ENCODE measurements at regions not wholly inside any gene's neighbourhood (a gene's known extent, or its start where the extent isn't known, plus 50 kb on each side); places are given as distances from the start of the nearest gene placed in this dataset.

GRCh38 chr14:40674502-40674901 lies 932.2 kb upstream of the LRFN5 start:
- Histone ChIP-seq H2AFZ (ENCODE audit: low read length) (no peak overlapping the region), H3K18ac (ENCODE audit: insufficient read length, low read depth, low read length) (no peak overlapping the region), H3K23ac (ENCODE audit: insufficient read length, low read depth, low read length) (no peak overlapping the region), H3K27me3 (ENCODE audit: insufficient read depth, low read length) (no peaks in the 10 kb centered on the region), H4K20me1 (ENCODE audit: control insufficient read depth, insufficient read depth, insufficient read length) (no peaks in the 10 kb centered on the region), H3K79me2 (ENCODE audit: insufficient read depth, low read length) (no peaks in the 10 kb centered on the region), H3K27ac (ENCODE audit: insufficient read length, low read depth, low read length) (no peak overlapping the region), H2BK5ac (ENCODE audit: insufficient read length, low read length) (no peak overlapping the region), H2BK15ac (ENCODE audit: low read depth, low read length) (no peak overlapping the region), H3K9me3 (ENCODE audit: control insufficient read depth, low read depth, low read length) (no peaks in the 10 kb centered on the region), H3K4me1 (ENCODE audit: insufficient read depth, low read length) (no peaks in the 10 kb centered on the region), H3K4me2 (ENCODE audit: insufficient read depth, insufficient read length, low read length) (no peak overlapping the region), H4K91ac (ENCODE audit: insufficient read length, low read depth, low read length) (no peak overlapping the region), H3K14ac (ENCODE audit: insufficient read depth, low read length) (no peak overlapping the region), H2BK12ac (ENCODE audit: insufficient read length, low read depth, low read length) (no peak overlapping the region), H4K5ac (ENCODE audit: insufficient read length, low read depth, low read length) (no peak overlapping the region), H3K79me1 (ENCODE audit: insufficient read depth, low read depth, low read length, poor library complexity, severe bottlenecking) (no peaks in the 10 kb centered on the region), H3K56ac (ENCODE audit: insufficient read length, low read depth, low read length) (no peak overlapping the region), H2AK5ac (ENCODE audit: insufficient read length, low read length) (no peak overlapping the region), H3T11ph (ENCODE audit: low read length) (no peak overlapping the region), H3K9ac (ENCODE audit: extremely low read depth, insufficient read length, low read length) (no peak overlapping the region), H2BK20ac (ENCODE audit: low read depth, low read length, poor library complexity, severe bottlenecking) (no peak overlapping the region), H2BK120ac (ENCODE audit: low read depth, low read length, poor library complexity, severe bottlenecking) (no peak overlapping the region), H3K23me2 (ENCODE audit: insufficient read length, low read depth, low read length, poor library complexity, severe bottlenecking) (no peaks in the 10 kb centered on the region), H3K4ac (ENCODE audit: low read depth, low read length) (no peak overlapping the region), H4K8ac (replicated peaks; ENCODE audit: insufficient read length, low read depth, low read length) (no peak overlapping the region)
- TF ChIP-seq CTCF (conservative IDR thresholded peaks at IDR 0.05), result no peak
- H3K9me3 Mint-ChIP-seq, result peaks cover 1 to 7% of the 10 kb centered on the region in 2 experiments; a peak in 2 of 5 replicates
- no peak overlapping the region for H3K4me3 Mint-ChIP-seq
- peaks cover 11% of the 10 kb centered on the region in 2 experiments for H3K4me1 Mint-ChIP-seq
- H3K36me3 Mint-ChIP-seq (ENCODE audit: insufficient read depth in 1 of 3, low read depth in 3 of 3), result peaks cover 2 to 11% (median 3%) of the 10 kb centered on the region in 3 experiments; a peak in 3 of 7 replicates
- H3K27ac Mint-ChIP-seq, result no peak overlapping the region
- no CpG with 5 or more reads among the region's 1 CpG for WGBS (ENCODE audit: extremely low coverage, insufficient read length, low lambda C conversion rate)
- no peaks in the 10 kb centered on the region for H3K27me3 Mint-ChIP-seq (ENCODE audit: low read depth)
- no peak for DNase-seq
